HFF-Myc (cell line): ENCODE measurements at regions not wholly inside any gene's neighbourhood (a gene's known extent, or its start where the extent isn't known, plus 50 kb on each side); places are given as distances from the start of the nearest gene placed in this dataset.

ENCODE experiments used
- DNase-seq: peaks from one replicate; pipeline ENCODE4 v3.0.0-alpha.2; 2011; ENCODE audit warnings: low read depth; ENCODE audit errors: extremely low read depth
- H3K4me3 ChIP-seq: replicated peaks from 2 replicates; pipeline ENCODE4 v1.5.1; 2011; ENCODE audit warnings: low read depth, mild to moderate bottlenecking, control low read depth, low read length
- CTCF ChIP-seq: IDR thresholded peaks from 2 replicates; pipeline ENCODE4 v1.5.1; 2012; ENCODE audit warnings: mild to moderate bottlenecking, low read depth, low read length, control low read depth; ENCODE audit errors: missing control alignments

GRCh38 chr9:117970276-117971050 lies 266.3 kb downstream of the TLR4 start:
- H3K4me3 ChIP-seq: no peak overlapping the region
- no peak for DNase-seq
- no peak for TF ChIP-seq CTCF

GRCh38 chr9:117974108-117974507 lies 269.9 kb downstream of the TLR4 start:
- no peak for TF ChIP-seq CTCF
- no peak for DNase-seq
- H3K4me3 ChIP-seq: no peak overlapping the region

- no peak for DNase-seq
- H3K4me3 ChIP-seq: no peak overlapping the region
- TF ChIP-seq CTCF: no peak
Observed at GRCh38 chr9:117979914-117980313, 275.7 kb downstream of the TLR4 start.

- no peak for DNase-seq
- H3K4me3 ChIP-seq: no peak overlapping the region
- TF ChIP-seq CTCF: no peak
Observed at GRCh38 chr9:117987945-117988344, 283.7 kb downstream of the TLR4 start.

GRCh38 chr9:117992006-117992405 lies 287.8 kb downstream of the TLR4 start:
- no peak for DNase-seq
- no peak for TF ChIP-seq CTCF
- H3K4me3 ChIP-seq: no peak overlapping the region

GRCh38 chr9:118000581-118000980 lies 296.4 kb downstream of the TLR4 start:
- H3K4me3 ChIP-seq: no peak overlapping the region
- TF ChIP-seq CTCF: no peak
- no peak for DNase-seq

- TF ChIP-seq CTCF: no peak
- H3K4me3 ChIP-seq: no peak overlapping the region
- DNase-seq: no peak
Observed at GRCh38 chr9:118003240-118003639, 299.0 kb downstream of the TLR4 start.
